ENCODE measurements at regions not wholly inside any gene's neighbourhood (a gene's known extent, or its start where the extent isn't known, plus 50 kb on each side); places are given as distances from the start of the nearest gene placed in this dataset.

DNA sequence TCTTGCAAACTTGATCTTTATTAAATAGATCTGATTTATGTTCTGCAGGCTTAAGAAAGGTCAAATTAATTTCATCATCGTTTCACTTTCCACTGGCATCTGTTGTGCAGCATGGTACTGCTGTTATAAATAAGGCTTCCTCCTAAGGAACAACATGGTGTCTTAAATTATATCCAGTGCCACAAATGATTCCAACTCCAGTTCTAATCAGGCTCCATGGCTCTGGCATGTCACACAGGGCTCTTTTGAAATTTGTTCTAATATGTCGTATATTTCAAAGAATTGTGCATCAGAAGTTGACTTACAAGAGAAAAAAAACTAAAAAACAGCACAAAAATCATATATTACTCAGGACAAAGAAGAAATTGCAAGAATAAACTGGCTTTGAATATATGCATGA lies 1090.8 kb upstream of the CELF2 start:
- DNase-seq (ENCODE audit: low read depth in 1 of 2, low spot score in 1 of 2) = no peak
- H3K27me3 ChIP-seq (ENCODE audit: insufficient read depth, poor library complexity, severe bottlenecking) = no peaks in the 10 kb centered on the region
- no peak overlapping the region for H3K4me3 ChIP-seq (replicated peaks; ENCODE audit: insufficient read depth, low read length)
- TF ChIP-seq, protein P1, sequence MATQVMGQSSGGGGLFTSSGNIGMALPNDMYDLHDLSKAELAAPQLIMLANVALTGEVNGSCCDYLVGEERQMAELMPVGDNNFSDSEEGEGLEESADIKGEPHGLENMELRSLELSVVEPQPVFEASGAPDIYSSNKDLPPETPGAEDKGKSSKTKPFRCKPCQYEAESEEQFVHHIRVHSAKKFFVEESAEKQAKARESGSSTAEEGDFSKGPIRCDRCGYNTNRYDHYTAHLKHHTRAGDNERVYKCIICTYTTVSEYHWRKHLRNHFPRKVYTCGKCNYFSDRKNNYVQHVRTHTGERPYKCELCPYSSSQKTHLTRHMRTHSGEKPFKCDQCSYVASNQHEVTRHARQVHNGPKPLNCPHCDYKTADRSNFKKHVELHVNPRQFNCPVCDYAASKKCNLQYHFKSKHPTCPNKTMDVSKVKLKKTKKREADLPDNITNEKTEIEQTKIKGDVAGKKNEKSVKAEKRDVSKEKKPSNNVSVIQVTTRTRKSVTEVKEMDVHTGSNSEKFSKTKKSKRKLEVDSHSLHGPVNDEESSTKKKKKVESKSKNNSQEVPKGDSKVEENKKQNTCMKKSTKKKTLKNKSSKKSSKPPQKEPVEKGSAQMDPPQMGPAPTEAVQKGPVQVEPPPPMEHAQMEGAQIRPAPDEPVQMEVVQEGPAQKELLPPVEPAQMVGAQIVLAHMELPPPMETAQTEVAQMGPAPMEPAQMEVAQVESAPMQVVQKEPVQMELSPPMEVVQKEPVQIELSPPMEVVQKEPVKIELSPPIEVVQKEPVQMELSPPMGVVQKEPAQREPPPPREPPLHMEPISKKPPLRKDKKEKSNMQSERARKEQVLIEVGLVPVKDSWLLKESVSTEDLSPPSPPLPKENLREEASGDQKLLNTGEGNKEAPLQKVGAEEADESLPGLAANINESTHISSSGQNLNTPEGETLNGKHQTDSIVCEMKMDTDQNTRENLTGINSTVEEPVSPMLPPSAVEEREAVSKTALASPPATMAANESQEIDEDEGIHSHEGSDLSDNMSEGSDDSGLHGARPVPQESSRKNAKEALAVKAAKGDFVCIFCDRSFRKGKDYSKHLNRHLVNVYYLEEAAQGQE (IDR thresholded peaks at IDR 0.05; ENCODE audit: insufficient replicate concordance, low read depth) = no peak
- TF ChIP-seq SPI1 (IDR thresholded peaks at IDR 0.05; ENCODE audit: borderline replicate concordance, low read depth) (no peak), GABPA (IDR thresholded peaks at IDR 0.05; ENCODE audit: low read depth) (no peak), POLR2AphosphoS5 (IDR thresholded peaks at IDR 0.05; ENCODE audit: low read depth) (no peak)
- TF ChIP-seq, protein P2, sequence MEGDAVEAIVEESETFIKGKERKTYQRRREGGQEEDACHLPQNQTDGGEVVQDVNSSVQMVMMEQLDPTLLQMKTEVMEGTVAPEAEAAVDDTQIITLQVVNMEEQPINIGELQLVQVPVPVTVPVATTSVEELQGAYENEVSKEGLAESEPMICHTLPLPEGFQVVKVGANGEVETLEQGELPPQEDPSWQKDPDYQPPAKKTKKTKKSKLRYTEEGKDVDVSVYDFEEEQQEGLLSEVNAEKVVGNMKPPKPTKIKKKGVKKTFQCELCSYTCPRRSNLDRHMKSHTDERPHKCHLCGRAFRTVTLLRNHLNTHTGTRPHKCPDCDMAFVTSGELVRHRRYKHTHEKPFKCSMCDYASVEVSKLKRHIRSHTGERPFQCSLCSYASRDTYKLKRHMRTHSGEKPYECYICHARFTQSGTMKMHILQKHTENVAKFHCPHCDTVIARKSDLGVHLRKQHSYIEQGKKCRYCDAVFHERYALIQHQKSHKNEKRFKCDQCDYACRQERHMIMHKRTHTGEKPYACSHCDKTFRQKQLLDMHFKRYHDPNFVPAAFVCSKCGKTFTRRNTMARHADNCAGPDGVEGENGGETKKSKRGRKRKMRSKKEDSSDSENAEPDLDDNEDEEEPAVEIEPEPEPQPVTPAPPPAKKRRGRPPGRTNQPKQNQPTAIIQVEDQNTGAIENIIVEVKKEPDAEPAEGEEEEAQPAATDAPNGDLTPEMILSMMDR (IDR thresholded peaks at IDR 0.05; ENCODE audit: insufficient read depth, low read length) = no peak
- no peak overlapping the region for H3K27ac ChIP-seq (replicated peaks)

DNA sequence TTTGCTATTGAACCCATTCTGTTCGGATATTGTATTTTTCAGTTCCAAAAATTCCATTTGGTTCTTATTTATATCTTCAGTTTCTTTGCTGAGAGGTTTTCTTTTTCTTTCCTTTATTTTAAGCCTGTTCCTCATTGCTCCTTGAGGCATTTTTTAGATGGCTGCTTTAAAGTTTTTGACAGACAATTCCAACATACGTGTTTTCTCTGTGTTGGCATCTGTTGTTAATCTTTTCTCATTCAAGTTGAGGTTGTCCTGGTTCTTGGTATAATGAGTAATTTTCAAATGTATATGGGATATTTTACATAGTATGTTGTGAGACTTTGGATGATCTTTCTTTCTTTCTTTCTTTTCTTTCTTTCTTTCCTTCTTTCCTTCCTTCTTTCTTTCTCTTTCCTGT lies 1078.0 kb upstream of the CELF2 start:
- TF ChIP-seq, protein P1 (IDR thresholded peaks at IDR 0.05; ENCODE audit: insufficient replicate concordance, low read depth) = no peak
- TF ChIP-seq POLR2AphosphoS5 (IDR thresholded peaks at IDR 0.05; ENCODE audit: low read depth) = no peak
- no peak for TF ChIP-seq GABPA (IDR thresholded peaks at IDR 0.05; ENCODE audit: low read depth)
- no peak for TF ChIP-seq SPI1 (IDR thresholded peaks at IDR 0.05; ENCODE audit: borderline replicate concordance, low read depth)
- TF ChIP-seq, protein P2 (IDR thresholded peaks at IDR 0.05; ENCODE audit: insufficient read depth, low read length) = no peak
- no peak overlapping the region for H3K27ac ChIP-seq (replicated peaks)
- DNase-seq (ENCODE audit: low read depth in 1 of 2, low spot score in 1 of 2) = no peak
- H3K4me3 ChIP-seq (replicated peaks; ENCODE audit: insufficient read depth, low read length) = no peak overlapping the region
- no peaks in the 10 kb centered on the region for H3K27me3 ChIP-seq (ENCODE audit: insufficient read depth, poor library complexity, severe bottlenecking)

DNA sequence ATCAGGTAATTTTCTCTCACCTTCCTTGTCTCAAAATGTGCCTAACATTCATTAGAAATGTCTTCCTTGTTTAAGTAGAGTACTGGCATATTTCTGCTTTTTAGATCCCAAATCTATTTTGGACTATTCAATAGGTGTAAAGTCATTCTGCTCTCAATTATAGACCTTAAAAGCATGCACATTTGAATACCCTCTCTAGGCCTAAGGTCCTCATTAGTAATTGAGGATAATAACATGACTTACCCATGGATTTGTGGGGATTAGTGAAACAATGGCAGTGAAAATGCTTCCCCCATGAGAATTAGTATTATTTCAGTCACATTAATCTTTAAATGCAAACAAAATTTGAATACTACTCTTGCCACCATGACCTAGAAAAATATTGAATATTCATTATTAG lies 1073.0 kb upstream of the CELF2 start:
- no peak for TF ChIP-seq GABPA (IDR thresholded peaks at IDR 0.05; ENCODE audit: low read depth)
- TF ChIP-seq POLR2AphosphoS5 (IDR thresholded peaks at IDR 0.05; ENCODE audit: low read depth) = no peak
- TF ChIP-seq, protein P1 (IDR thresholded peaks at IDR 0.05; ENCODE audit: insufficient replicate concordance, low read depth) = no peak
- TF ChIP-seq SPI1 (IDR thresholded peaks at IDR 0.05; ENCODE audit: borderline replicate concordance, low read depth) = no peak
- TF ChIP-seq, protein P2 (IDR thresholded peaks at IDR 0.05; ENCODE audit: insufficient read depth, low read length) = no peak
- H3K27me3 ChIP-seq (ENCODE audit: insufficient read depth, poor library complexity, severe bottlenecking) = no peaks in the 10 kb centered on the region
- DNase-seq (ENCODE audit: low read depth in 1 of 2, low spot score in 1 of 2) = no peak
- H3K4me3 ChIP-seq (replicated peaks; ENCODE audit: insufficient read depth, low read length) = no peak overlapping the region
- no peak overlapping the region for H3K27ac ChIP-seq (replicated peaks)

Measured in HL-60 (cell line).